H1 (cell line): ENCODE measurements at regions not wholly inside any gene's neighbourhood (a gene's known extent, or its start where the extent isn't known, plus 50 kb on each side); places are given as distances from the start of the nearest gene placed in this dataset.

Experiments used
- CTCF ChIA-PET: fragments of 300-600 bp; sonication (Branson Sonifier 250); formaldehyde crosslinking; loops from one replicate; lab custom pipeline; 2021; ENCODE audit not compliant: partially characterized antibody; lab: Charles Lee
- POLR2A ChIA-PET: fragments of 300-600 bp; sonication (Branson Sonifier 250); formaldehyde crosslinking; loops from one replicate; lab custom pipeline; 2021; ENCODE audit warnings: inconsistent platforms; ENCODE audit not compliant: partially characterized antibody; lab: Charles Lee
- DNase-seq, 2 experiments: peaks; one replicate each; pipeline versions ENCODE4 v3.0.0 to v3.0.0-alpha.2; 2010 to 2022; ENCODE audit warnings: low spot score in 2 of 2, low read depth in 1 of 2, mixed read lengths in 1 of 2
- FAIRE-seq: peaks from 2 replicates; lab custom pipeline; 2011; peaks lifted over from hg19 to GRCh38; lab: Jason Lieb, UNC
- H2AFZ ChIP-seq: 2 replicates; pipeline ENCODE4 v1.8.1; 2012; ENCODE audit warnings: low read length, inconsistent platforms
- H2AK5ac ChIP-seq: 2 replicates; pipeline ENCODE4 v1.6.1; 2013; ENCODE audit warnings: low read depth, low read length
- H2BK120ac ChIP-seq: replicated peaks from 2 replicates; pipeline ENCODE3; 2013; ENCODE audit warnings: low read depth, low read length, inconsistent platforms
- H2BK12ac ChIP-seq: 2 replicates; pipeline ENCODE4 v1.6.1; 2013; ENCODE audit warnings: low read depth, low read length
- H2BK15ac ChIP-seq: 2 replicates; pipeline ENCODE4 v1.6.1; 2013; ENCODE audit warnings: low read length
- H2BK20ac ChIP-seq: 2 replicates; pipeline ENCODE4 v1.6.1; 2013; ENCODE audit warnings: low read length
- H2BK5ac ChIP-seq: 2 replicates; pipeline ENCODE4 v1.6.1; 2013; ENCODE audit warnings: low read depth, low read length
- H3K14ac ChIP-seq: 2 replicates; pipeline ENCODE4 v1.6.1; 2013; ENCODE audit warnings: inconsistent platforms; ENCODE audit not compliant: insufficient read length
- H3K18ac ChIP-seq: 2 replicates; pipeline ENCODE4 v1.6.1; 2013; ENCODE audit warnings: low read length; ENCODE audit errors: extremely low read depth
- H3K23ac ChIP-seq: 2 replicates; pipeline ENCODE4 v1.6.1; 2013; ENCODE audit warnings: inconsistent platforms; ENCODE audit not compliant: insufficient read length
- H3K23me2 ChIP-seq: 2 replicates; pipeline ENCODE4 v1.6.1; 2013; ENCODE audit warnings: low read depth, low read length
- H3K27ac ChIP-seq: 2 replicates; pipeline ENCODE4 v1.6.1; 2011; ENCODE audit warnings: low read depth, low read length, inconsistent platforms
- H3K27me3 ChIP-seq, 4 experiments: replicated peaks in 1 of 4; 1 replicate in 1 of 4; 2 replicates in 3 of 4; pipeline versions ENCODE4 v1.6.1 to v1.8.1; 2011 to 2013; ENCODE audit warnings: low read length in 3 of 4, mild to moderate bottlenecking in 3 of 4, inconsistent platforms in 2 of 4, mixed read lengths in 2 of 4, moderate library complexity in 1 of 4; ENCODE audit not compliant: control insufficient read depth in 3 of 4, insufficient read depth in 3 of 4; ENCODE audit errors: extremely low read depth in 1 of 4
- H3K36me3 ChIP-seq, 4 experiments: 2 replicates each; pipeline versions ENCODE4 v1.6.1 to v1.8.1; 2011 to 2013; ENCODE audit warnings: mild to moderate bottlenecking in 4 of 4, low read length in 3 of 4, moderate library complexity in 2 of 4, control low read depth in 1 of 4, inconsistent platforms in 1 of 4; ENCODE audit not compliant: insufficient read depth in 4 of 4, control insufficient read depth in 2 of 4
- H3K4ac ChIP-seq: replicated peaks from 2 replicates; pipeline ENCODE3; 2013; ENCODE audit warnings: low read length, low read depth, mixed read lengths, inconsistent platforms; ENCODE audit not compliant: insufficient read length
- H3K4me1 ChIP-seq, 4 experiments: replicated peaks in 1 of 4; 1 replicate in 1 of 4; 2 replicates in 3 of 4; pipeline versions ENCODE4 v1.6.1 to v1.8.1; 2011 to 2013; ENCODE audit warnings: low read length in 3 of 4, inconsistent platforms in 2 of 4, mixed read lengths in 1 of 4; ENCODE audit not compliant: insufficient read depth in 4 of 4, control insufficient read depth in 3 of 4
- H3K4me2 ChIP-seq, 2 experiments: 2 replicates each; pipeline versions ENCODE4 v1.6.1 to v1.8.1; 2011 to 2013; ENCODE audit warnings: low read depth in 2 of 2, low read length in 2 of 2, control low read depth in 1 of 2, inconsistent platforms in 1 of 2, mild to moderate bottlenecking in 1 of 2; ENCODE audit not compliant: insufficient read depth in 1 of 2
- H3K4me3 ChIP-seq, 4 experiments: fragments of 200-600, 300-600 bp in 1 of 4; sonication (generic), shearing (Covaris generic), sonication (Bioruptor Twin) in 1 of 4; 2 replicates each; pipeline versions ENCODE4 v1.5.1 to v1.8.1; 2011 to 2016; ENCODE audit warnings: low read length in 4 of 4, low read depth in 3 of 4, control low read depth in 2 of 4, inconsistent platforms in 2 of 4, mild to moderate bottlenecking in 2 of 4, mixed read lengths in 1 of 4, moderate library complexity in 1 of 4; ENCODE audit not compliant: insufficient read depth in 2 of 4; ENCODE audit errors: extremely low read depth in 1 of 4
- H3K56ac ChIP-seq: replicated peaks from 2 replicates; pipeline ENCODE3; 2013; ENCODE audit warnings: low read depth, mild to moderate bottlenecking, mixed read lengths, low read length, inconsistent platforms; ENCODE audit not compliant: insufficient read length
- H3K79me1 ChIP-seq: 2 replicates; pipeline ENCODE4 v1.6.1; 2013; ENCODE audit warnings: low read depth, low read length, control low read depth
- H3K79me2 ChIP-seq, 2 experiments: 2 replicates each; pipeline versions ENCODE4 v1.6.1 to v1.8.1; 2012 to 2013; ENCODE audit warnings: low read length in 2 of 2, mild to moderate bottlenecking in 2 of 2, inconsistent platforms in 1 of 2; ENCODE audit not compliant: insufficient read depth in 2 of 2, control insufficient read depth in 1 of 2
- H3K9ac ChIP-seq, 4 experiments: replicated peaks in 1 of 4; 1 replicate in 1 of 4; 2 replicates in 3 of 4; pipeline versions ENCODE4 v1.6.1 to v1.8.1; 2011 to 2013; ENCODE audit warnings: low read depth in 3 of 4, low read length in 3 of 4, control low read depth in 2 of 4, mild to moderate bottlenecking in 2 of 4, moderate library complexity in 2 of 4, inconsistent platforms in 1 of 4; ENCODE audit errors: extremely low read depth in 1 of 4
- H3K9me3 ChIP-seq, 2 experiments: 2 replicates each; pipeline versions ENCODE4 v1.6.1 to v1.8.1; 2012 to 2013; ENCODE audit warnings: mild to moderate bottlenecking in 2 of 2, moderate library complexity in 2 of 2, control low read depth in 1 of 2, inconsistent platforms in 1 of 2, low read depth in 1 of 2, low read length in 1 of 2, mixed read lengths in 1 of 2; ENCODE audit not compliant: insufficient read depth in 2 of 2
- H4K20me1 ChIP-seq, 2 experiments: replicated peaks in 1 of 2; 2 replicates each; pipeline versions ENCODE3 to v1.8.1; 2011 to 2013; ENCODE audit warnings: inconsistent platforms in 2 of 2, low read length in 2 of 2, mild to moderate bottlenecking in 1 of 2; ENCODE audit not compliant: insufficient read depth in 2 of 2, control insufficient read depth in 1 of 2
- H4K5ac ChIP-seq: 2 replicates; pipeline ENCODE4 v1.6.1; 2013; ENCODE audit warnings: low read length, low read depth, mixed read lengths, inconsistent platforms; ENCODE audit not compliant: insufficient read length
- H4K8ac ChIP-seq: 2 replicates; pipeline ENCODE4 v1.8.0; 2013; ENCODE audit warnings: mild to moderate bottlenecking, moderate library complexity, low read length, inconsistent platforms; ENCODE audit not compliant: insufficient read depth; ENCODE audit errors: extremely low read depth
- H4K91ac ChIP-seq: replicated peaks from 2 replicates; pipeline ENCODE3; 2013; ENCODE audit warnings: low read length, mixed read lengths, inconsistent platforms; ENCODE audit not compliant: insufficient read length
- CTBP2 ChIP-seq: IDR thresholded peaks from 2 replicates; pipeline ENCODE4 v1.7.0; 2011; ENCODE audit warnings: borderline replicate concordance, mild to moderate bottlenecking, moderate library complexity, mixed read lengths, low read length; ENCODE audit not compliant: insufficient read depth, insufficient read length
- HDAC2 ChIP-seq, 2 experiments: fragments of 300-600 bp in 1 of 2; sonication (generic) in 1 of 2; IDR thresholded peaks; 2 replicates each; pipeline ENCODE4 v1.6.1; 2011 to 2012; ENCODE audit warnings: low read depth in 2 of 2, low read length in 2 of 2, mild to moderate bottlenecking in 2 of 2, moderate library complexity in 2 of 2, borderline replicate concordance in 1 of 2, inconsistent platforms in 1 of 2
- KDM1A ChIP-seq: fragments of 200-600, 300-600 bp; sonication (generic); IDR thresholded peaks from 2 replicates; pipeline ENCODE4 v1.7.1; 2016; ENCODE audit warnings: mild to moderate bottlenecking, low read length, borderline replicate concordance
- PHF8 ChIP-seq: fragments of 200-600 bp; sonication (generic); conservative IDR thresholded peaks from 2 replicates; pipeline ENCODE4 v1.7.1; 2012; ENCODE audit warnings: low read depth, mild to moderate bottlenecking, inconsistent platforms, low read length, moderate library complexity
- RFX5 ChIP-seq: IDR thresholded peaks from 2 replicates; pipeline ENCODE4 v1.6.1; 2011; ENCODE audit warnings: low read depth, low read length, improper control_type of control experiment, borderline replicate concordance
- RXRA ChIP-seq: IDR thresholded peaks from 2 replicates; pipeline ENCODE4 v1.6.1; 2011; ENCODE audit warnings: low read depth, mild to moderate bottlenecking, low read length, moderate library complexity; ENCODE audit not compliant: insufficient read depth
- SIRT6 ChIP-seq: IDR thresholded peaks from one replicate; pipeline ENCODE4 v1.7.1; 2012; ENCODE audit warnings: low read length, inconsistent platforms
- SP1 ChIP-seq: IDR thresholded peaks from 2 replicates; pipeline ENCODE4 v1.6.1; 2011; ENCODE audit warnings: low read depth, low read length
- SP4 ChIP-seq: IDR thresholded peaks from 2 replicates; pipeline ENCODE4 v1.6.1; 2012; ENCODE audit warnings: low read length, inconsistent platforms
- TF ChIP-seq, protein P1 (sequence below): IDR thresholded peaks from 2 replicates; pipeline ENCODE4 v1.6.1; 2012; ENCODE audit warnings: inconsistent platforms

DNA sequence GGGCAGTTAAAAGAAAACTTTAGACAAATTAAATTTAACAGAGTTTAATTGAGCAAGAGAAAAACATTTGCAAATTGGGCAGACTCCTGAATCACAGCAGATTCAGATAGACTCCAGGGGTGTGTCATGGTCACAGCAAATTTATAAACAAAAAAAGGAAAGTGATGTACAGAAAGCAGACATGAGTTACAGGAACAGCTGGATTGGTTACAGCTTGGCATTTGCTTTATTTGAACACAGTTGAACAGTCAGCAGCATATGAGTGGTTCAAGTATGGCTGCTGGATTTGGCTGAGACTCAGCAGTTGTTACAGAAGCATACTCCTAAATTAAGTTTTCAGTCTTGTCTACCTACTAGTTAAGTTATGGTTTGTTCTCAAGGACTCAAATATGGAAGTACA is 82.3 kb upstream of the NYAP2 start:
- no peak overlapping the region for H3K23ac ChIP-seq
- H4K5ac ChIP-seq: no peak overlapping the region
- TF ChIP-seq CTBP2 (no peak), SP1 (no peak), SP4 (no peak), HDAC2 (IDR thresholded peaks at IDR 0.05; ENCODE audit: borderline replicate concordance in 1 of 2, low read depth in 2 of 2, low read length in 2 of 2) (no peak), SIRT6 (no peak), KDM1A (no peak), RXRA (no peak), PHF8 (no peak), RFX5 (no peak)
- TF ChIP-seq, protein P1, sequence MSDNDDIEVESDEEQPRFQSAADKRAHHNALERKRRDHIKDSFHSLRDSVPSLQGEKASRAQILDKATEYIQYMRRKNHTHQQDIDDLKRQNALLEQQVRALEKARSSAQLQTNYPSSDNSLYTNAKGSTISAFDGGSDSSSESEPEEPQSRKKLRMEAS: no peak
- H3K9me3 ChIP-seq: peaks cover 18 to 22% of the 10 kb centered on the region in 2 experiments
- FAIRE-seq (no peak), DNase-seq (no peak)
- H3K4ac ChIP-seq: no peak overlapping the region
- H2BK12ac ChIP-seq: no peak overlapping the region
- H2AK5ac ChIP-seq: no peak overlapping the region
- H3K56ac ChIP-seq: no peak overlapping the region
- H2BK120ac ChIP-seq: no peak overlapping the region
- no peak overlapping the region for H3K4me3 ChIP-seq
- no peak overlapping the region for H3K18ac ChIP-seq
- POLR2A ChIA-PET: no interaction called here
- H3K79me2 ChIP-seq: no peaks in the 10 kb centered on the region
- no peak overlapping the region for H2BK5ac ChIP-seq
- no peaks in the 10 kb centered on the region for H4K20me1 ChIP-seq
- H2BK20ac ChIP-seq: no peak overlapping the region
- no peaks in the 10 kb centered on the region for H3K23me2 ChIP-seq
- H3K4me1 ChIP-seq: no peaks in the 10 kb centered on the region
- H3K27me3 ChIP-seq: no peaks in the 10 kb centered on the region; a peak in 1 of 7 replicates
- no peak overlapping the region for H4K91ac ChIP-seq
- H3K14ac ChIP-seq: no peak overlapping the region
- no peak overlapping the region for H3K27ac ChIP-seq
- no peak overlapping the region for H4K8ac ChIP-seq
- peaks cover 0 to 7% (median 0%) of the 10 kb centered on the region in 4 experiments; a peak in 2 of 8 replicates for H3K36me3 ChIP-seq
- H3K4me2 ChIP-seq: no peak overlapping the region
- H3K79me1 ChIP-seq: no peaks in the 10 kb centered on the region
- no peak overlapping the region for H2AFZ ChIP-seq
- H2BK15ac ChIP-seq: no peak overlapping the region
- H3K9ac ChIP-seq: no peak overlapping the region
- CTCF ChIA-PET: no interaction called here
